Left ventricle myocardium inferior (tissue), 1 donor: ENCODE measurements at regions not wholly inside any gene's neighbourhood (a gene's known extent, or its start where the extent isn't known, plus 50 kb on each side); places are given as distances from the start of the nearest gene placed in this dataset.

Experiments
- DNase-seq: peaks from one replicate; pipeline ENCODE4 v3.0.0-alpha.2; 2020
- H3K27ac ChIP-seq: fragments of 200-600 bp; replicated peaks from 2 replicates; pipeline ENCODE4 v1.8.0; 2021
- H3K27me3 ChIP-seq: fragments of 200-600 bp; 2 replicates; pipeline ENCODE4 v1.8.0; 2021; ENCODE audit warnings: low read depth
- H3K36me3 ChIP-seq: fragments of 200-600 bp; 2 replicates; pipeline ENCODE4 v1.8.0; 2021
- H3K4me1 ChIP-seq: fragments of 200-600 bp; 2 replicates; pipeline ENCODE4 v1.8.0; 2021
- H3K4me3 ChIP-seq: fragments of 200-600 bp; 2 replicates; pipeline ENCODE4 v1.8.0; 2021; ENCODE audit warnings: mild to moderate bottlenecking, moderate library complexity
- H3K9me3 ChIP-seq: fragments of 200-600 bp; replicated peaks from 2 replicates; pipeline ENCODE4 v1.8.0; 2021
- CTCF ChIP-seq: fragments of 200-600 bp; IDR thresholded peaks from 2 replicates; pipeline ENCODE4 v1.8.0; 2021; ENCODE audit warnings: antibody characterized with exemption, mild to moderate bottlenecking, borderline replicate concordance
- intact Hi-C: fragments of 100-400 bp; cut with micrococcal nuclease; formaldehyde crosslinking; loops from one replicate; pipeline ENCODE4 v1.11.0; 2022
- donor health status: DM: no; HTN: yes; CAD: no; lungs with severe emphysema.

- intact Hi-C loops = no loop called here
- no peak for TF ChIP-seq CTCF
- Histone ChIP-seq H3K36me3 (no peaks in the 10 kb centered on the region), H3K27ac (no peak overlapping the region), H3K9me3 (peaks cover 18% of the 10 kb centered on the region), H3K4me1 (peaks cover 12% of the 10 kb centered on the region), H3K27me3 (no peaks in the 10 kb centered on the region), H3K4me3 (no peak overlapping the region)
- no peak for DNase-seq
These were observed 423.3 kb downstream of the TLE1 start for GRCh38 chr9:81266086-81266485.

GRCh38 chr9:81264516-81264915 lies 424.8 kb downstream of the TLE1 start:
- no peak for TF ChIP-seq CTCF
- intact Hi-C loops = no loop called here
- Histone ChIP-seq H3K9me3 (peaks cover 22% of the 10 kb centered on the region), H3K4me3 (no peak overlapping the region), H3K36me3 (no peaks in the 10 kb centered on the region), H3K27me3 (no peaks in the 10 kb centered on the region), H3K4me1 (peaks cover 12% of the 10 kb centered on the region), H3K27ac (no peak overlapping the region)
- DNase-seq = no peak

GRCh38 chr9:81259896-81260295 lies 429.5 kb downstream of the TLE1 start:
- intact Hi-C loops = no loop called here
- no peak for TF ChIP-seq CTCF
- Histone ChIP-seq H3K27ac (no peak overlapping the region), H3K4me3 (no peak overlapping the region), H3K9me3 (peaks cover 22% of the 10 kb centered on the region), H3K27me3 (no peaks in the 10 kb centered on the region), H3K36me3 (no peaks in the 10 kb centered on the region), H3K4me1 (peaks cover 9% of the 10 kb centered on the region)
- no peak for DNase-seq

GRCh38 chr9:81256368-81256767 lies 433.0 kb downstream of the TLE1 start:
- H3K9me3 ChIP-seq = peaks cover 7% of the 10 kb centered on the region
- H3K4me1 ChIP-seq = no peaks in the 10 kb centered on the region
- H3K36me3 ChIP-seq = no peaks in the 10 kb centered on the region
- no peak for DNase-seq
- H3K27ac ChIP-seq = no peak overlapping the region
- intact Hi-C loops = no loop called here
- no peak for TF ChIP-seq CTCF
- H3K4me3 ChIP-seq = no peak overlapping the region
- no peaks in the 10 kb centered on the region for H3K27me3 ChIP-seq

- intact Hi-C loops = no loop called here
- Histone ChIP-seq H3K36me3 (no peaks in the 10 kb centered on the region), H3K4me3 (no peak overlapping the region), H3K27me3 (no peaks in the 10 kb centered on the region), H3K4me1 (no peaks in the 10 kb centered on the region), H3K27ac (no peak overlapping the region), H3K9me3 (peaks cover 29% of the 10 kb centered on the region)
- DNase-seq = no peak
- TF ChIP-seq CTCF = no peak
These were observed 438.7 kb downstream of the TLE1 start for GRCh38 chr9:81250606-81251005.

GRCh38 chr9:81250041-81250440 lies 439.3 kb downstream of the TLE1 start:
- TF ChIP-seq CTCF = no peak
- no peak overlapping the region for H3K4me3 ChIP-seq
- DNase-seq = no peak

More at GRCh38 chr9:81250041-81250440, 439.3 kb downstream of the TLE1 start:
- no peak overlapping the region for H3K27ac ChIP-seq
- peaks cover 29% of the 10 kb centered on the region for H3K9me3 ChIP-seq
- no peaks in the 10 kb centered on the region for H3K4me1 ChIP-seq
- no peaks in the 10 kb centered on the region for H3K36me3 ChIP-seq
- intact Hi-C loops = no loop called here
- H3K27me3 ChIP-seq = no peaks in the 10 kb centered on the region
